ENCODE measurements at regions not wholly inside any gene's neighbourhood (a gene's known extent, or its start where the extent isn't known, plus 50 kb on each side); places are given as distances from the start of the nearest gene placed in this dataset.
A peak's percentile ranks its signal among the peaks of the same experiment; 100 is the strongest.
"Not testable (repeated sequence)": the region's sequence is repeated elsewhere in the genome, so short reads cannot be mapped to it uniquely, and the experiment has no call there.

- TF ChIP-seq ETS1 (IDR thresholded peaks at IDR 0.05) (no peak), REST (IDR thresholded peaks at IDR 0.05; ENCODE audit: unreplicated experiment) (no peak), NANOG (IDR thresholded peaks at IDR 0.05; ENCODE audit: borderline replicate concordance) (no peak), EZH2 (IDR thresholded peaks at IDR 0.05; ENCODE audit: low read depth, unreplicated experiment) (no peak)
These were observed 155.3 kb upstream of the CCDC196 start (continued) for GRCh38 chr14:66330916-66331315.

- not testable (repeated sequence) for H3K36me3 Mint-ChIP-seq (ENCODE audit: low read depth); H3K27me3 ChIP-seq (ENCODE audit: insufficient read depth); H2AFZ ChIP-seq; H3K27me3 Mint-ChIP-seq (ENCODE audit: insufficient read depth, low read depth, poor library complexity); H4K20me1 ChIP-seq (replicated peaks; ENCODE audit: insufficient read depth); DNase-seq (ENCODE audit: low spot score); ATAC-seq; H3K4me1 Mint-ChIP-seq; H3K27ac Mint-ChIP-seq; H3K9me2 ChIP-seq (ENCODE audit: insufficient read depth); H3K27ac ChIP-seq (ENCODE audit: low read depth); H3K4me1 ChIP-seq (ENCODE audit: insufficient read depth); H3K9me3 Mint-ChIP-seq; H3K4me2 ChIP-seq; H3K79me2 ChIP-seq (replicated peaks; ENCODE audit: insufficient read depth); H3K4me3 Mint-ChIP-seq; H3K36me3 ChIP-seq (ENCODE audit: insufficient read depth); H3K4me3 ChIP-seq; H3F3A ChIP-seq (replicated peaks; ENCODE audit: low read depth)
- TF ChIP-seq CTCF (conservative IDR thresholded peaks at IDR 0.05; ENCODE audit: low read depth in 2 of 2) = peak in 1 of 2 experiments; percentile 31; a peak in 1 of 4 replicates
These were observed 152.9 kb upstream of the CCDC196 start for GRCh38 chr14:66333293-66333692.

- H3K36me3 Mint-ChIP-seq (ENCODE audit: low read depth) = no peaks in the 10 kb centered on the region
- DNase-seq (ENCODE audit: low spot score) = no peak
- Histone ChIP-seq H3K4me2 (no peak overlapping the region), H3K27ac (ENCODE audit: low read depth) (no peak overlapping the region), H3K36me3 (ENCODE audit: insufficient read depth) (no peaks in the 10 kb centered on the region), H3K4me1 (ENCODE audit: insufficient read depth) (no peaks in the 10 kb centered on the region), H3F3A (replicated peaks; ENCODE audit: low read depth) (no peaks in the 10 kb centered on the region), H3K4me3 (no peak overlapping the region), H3K9me2 (ENCODE audit: insufficient read depth) (no peaks in the 10 kb centered on the region), H3K27me3 (ENCODE audit: insufficient read depth) (no peaks in the 10 kb centered on the region), H3K79me2 (replicated peaks; ENCODE audit: insufficient read depth) (no peaks in the 10 kb centered on the region), H2AFZ (no peak overlapping the region), H4K20me1 (replicated peaks; ENCODE audit: insufficient read depth) (no peaks in the 10 kb centered on the region)
- no peak overlapping the region for H3K27ac Mint-ChIP-seq
- no peak for ATAC-seq
- H3K4me1 Mint-ChIP-seq = peaks cover 12% of the 10 kb centered on the region; the same call in 2 of the 3 replicates
- no peaks in the 10 kb centered on the region for H3K27me3 Mint-ChIP-seq (ENCODE audit: insufficient read depth, low read depth, poor library complexity)
- H3K9me3 Mint-ChIP-seq = no peaks in the 10 kb centered on the region
- no peak overlapping the region for H3K4me3 Mint-ChIP-seq
- no peak for TF ChIP-seq ZNF331 (CRISPR knock-in tag; IDR thresholded peaks at IDR 0.05; ENCODE audit: low read depth)
- TF ChIP-seq ZNF114 (CRISPR knock-in tag; IDR thresholded peaks at IDR 0.05) = no peak
- TF ChIP-seq STAT1 (IDR thresholded peaks at IDR 0.05; ENCODE audit: unreplicated experiment) = no peak
- TF ChIP-seq CREB1 (CRISPR knock-in tag; IDR thresholded peaks at IDR 0.05; ENCODE audit: low read depth) = no peak
- TF ChIP-seq ETS1 (IDR thresholded peaks at IDR 0.05) = no peak
- no peak for TF ChIP-seq REST (IDR thresholded peaks at IDR 0.05; ENCODE audit: unreplicated experiment)
- no peak for TF ChIP-seq POLR2AphosphoS5 (IDR thresholded peaks at IDR 0.05; ENCODE audit: low read depth)
- no peak for TF ChIP-seq EZH2phosphoT487 (IDR thresholded peaks at IDR 0.05; ENCODE audit: unreplicated experiment)
- no peak for TF ChIP-seq JUNB (IDR thresholded peaks at IDR 0.05; ENCODE audit: unreplicated experiment)
- no peak for TF ChIP-seq NANOG (IDR thresholded peaks at IDR 0.05; ENCODE audit: borderline replicate concordance)
These were observed 144.9 kb upstream of the CCDC196 start for GRCh38 chr14:66341239-66341638.
